ENCODE measurements at regions not wholly inside any gene's neighbourhood (a gene's known extent, or its start where the extent isn't known, plus 50 kb on each side); places are given as distances from the start of the nearest gene placed in this dataset.

- H3K9me2 ChIP-seq (replicated peaks; ENCODE audit: control insufficient read depth, low read length), result no peaks in the 10 kb centered on the region
- no peaks in the 10 kb centered on the region for H3K4me1 ChIP-seq (ENCODE audit: control insufficient read depth, low read length)
- no peaks in the 10 kb centered on the region for H3K79me2 ChIP-seq (ENCODE audit: control insufficient read depth, low read length)
- TF ChIP-seq, protein P1, sequence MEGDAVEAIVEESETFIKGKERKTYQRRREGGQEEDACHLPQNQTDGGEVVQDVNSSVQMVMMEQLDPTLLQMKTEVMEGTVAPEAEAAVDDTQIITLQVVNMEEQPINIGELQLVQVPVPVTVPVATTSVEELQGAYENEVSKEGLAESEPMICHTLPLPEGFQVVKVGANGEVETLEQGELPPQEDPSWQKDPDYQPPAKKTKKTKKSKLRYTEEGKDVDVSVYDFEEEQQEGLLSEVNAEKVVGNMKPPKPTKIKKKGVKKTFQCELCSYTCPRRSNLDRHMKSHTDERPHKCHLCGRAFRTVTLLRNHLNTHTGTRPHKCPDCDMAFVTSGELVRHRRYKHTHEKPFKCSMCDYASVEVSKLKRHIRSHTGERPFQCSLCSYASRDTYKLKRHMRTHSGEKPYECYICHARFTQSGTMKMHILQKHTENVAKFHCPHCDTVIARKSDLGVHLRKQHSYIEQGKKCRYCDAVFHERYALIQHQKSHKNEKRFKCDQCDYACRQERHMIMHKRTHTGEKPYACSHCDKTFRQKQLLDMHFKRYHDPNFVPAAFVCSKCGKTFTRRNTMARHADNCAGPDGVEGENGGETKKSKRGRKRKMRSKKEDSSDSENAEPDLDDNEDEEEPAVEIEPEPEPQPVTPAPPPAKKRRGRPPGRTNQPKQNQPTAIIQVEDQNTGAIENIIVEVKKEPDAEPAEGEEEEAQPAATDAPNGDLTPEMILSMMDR (IDR thresholded peaks at IDR 0.05; ENCODE audit: low read depth, low read length, poor library complexity, severe bottlenecking), result no peak
- no peak for TF ChIP-seq EZH2phosphoT487 (IDR thresholded peaks at IDR 0.05; ENCODE audit: borderline replicate concordance, low read length)
- H3K27me3 ChIP-seq (ENCODE audit: control insufficient read depth, low read length), result no peaks in the 10 kb centered on the region
- no peaks in the 10 kb centered on the region for H3K9me3 ChIP-seq (ENCODE audit: control insufficient read depth, insufficient read depth, low read length)
- no peak overlapping the region for H3K27ac ChIP-seq (ENCODE audit: low read depth, low read length)
- no peaks in the 10 kb centered on the region for H3F3A ChIP-seq (ENCODE audit: control insufficient read depth, insufficient read depth)
- H3K4me2 ChIP-seq (ENCODE audit: low read length), result no peak overlapping the region
- H3K36me3 ChIP-seq (ENCODE audit: control insufficient read depth, low read length), result no peaks in the 10 kb centered on the region
- H4K20me1 ChIP-seq (ENCODE audit: control insufficient read depth, insufficient read depth, low read depth, low read length), result no peaks in the 10 kb centered on the region
- no peak overlapping the region for H3K4me3 ChIP-seq (ENCODE audit: low read length)
Observed at GRCh38 chr5:7010591-7010990, 297.4 kb downstream of the TENT4A start.

DNA sequence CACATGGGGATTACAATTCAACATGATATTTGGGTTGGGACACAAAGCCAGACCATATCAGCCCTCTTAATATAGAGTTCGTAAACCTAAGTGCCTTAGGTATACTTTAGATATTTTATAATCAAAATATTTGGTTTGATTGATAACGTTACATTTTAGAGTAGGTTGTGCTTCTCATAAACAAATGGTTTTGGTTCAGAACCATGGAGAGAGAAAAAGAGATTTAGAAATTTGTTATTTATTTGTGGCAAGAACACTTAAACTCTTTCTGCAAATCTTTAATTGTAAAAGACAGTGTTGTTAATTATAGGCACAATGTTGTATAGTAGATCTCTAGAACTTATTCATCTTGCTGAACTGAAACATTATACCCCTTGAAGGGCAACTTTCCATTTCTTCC, 298.8 kb downstream of the TENT4A start:
- Histone ChIP-seq H3K27me3 (ENCODE audit: control insufficient read depth, low read length) (no peaks in the 10 kb centered on the region), H3K9me2 (replicated peaks; ENCODE audit: control insufficient read depth, low read length) (no peaks in the 10 kb centered on the region), H3K36me3 (ENCODE audit: control insufficient read depth, low read length) (no peaks in the 10 kb centered on the region), H3K4me2 (ENCODE audit: low read length) (no peak overlapping the region), H3K4me3 (ENCODE audit: low read length) (no peak overlapping the region), H3K4me1 (ENCODE audit: control insufficient read depth, low read length) (no peaks in the 10 kb centered on the region), H3K79me2 (ENCODE audit: control insufficient read depth, low read length) (no peaks in the 10 kb centered on the region), H3K9me3 (ENCODE audit: control insufficient read depth, insufficient read depth, low read length) (no peaks in the 10 kb centered on the region), H4K20me1 (ENCODE audit: control insufficient read depth, insufficient read depth, low read depth, low read length) (no peaks in the 10 kb centered on the region), H3F3A (ENCODE audit: control insufficient read depth, insufficient read depth) (no peaks in the 10 kb centered on the region), H3K27ac (ENCODE audit: low read depth, low read length) (no peak overlapping the region)
- no peak for TF ChIP-seq EZH2phosphoT487 (IDR thresholded peaks at IDR 0.05; ENCODE audit: borderline replicate concordance, low read length)
- TF ChIP-seq, protein P1 (IDR thresholded peaks at IDR 0.05; ENCODE audit: low read depth, low read length, poor library complexity, severe bottlenecking), result no peak

DNA sequence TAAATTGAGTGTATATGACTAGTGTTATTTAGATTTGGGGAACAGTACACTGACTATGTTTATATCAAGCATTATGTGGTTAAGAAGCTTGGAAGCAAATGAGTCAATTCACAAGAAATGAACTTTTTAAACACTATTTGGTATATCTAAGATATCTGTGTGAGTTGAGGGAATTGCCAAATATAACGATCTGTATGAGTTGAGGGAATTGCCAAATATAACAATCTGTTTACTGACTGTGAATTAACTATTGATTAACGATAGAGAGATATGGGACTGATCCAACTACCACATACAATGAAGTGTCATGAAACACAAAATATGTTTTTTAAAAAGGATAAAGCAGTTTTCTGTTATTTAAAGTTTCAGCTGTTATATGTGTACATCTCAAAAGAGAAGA, 301.4 kb downstream of the TENT4A start:
- no peaks in the 10 kb centered on the region for H3K9me3 ChIP-seq (ENCODE audit: control insufficient read depth, insufficient read depth, low read length)
- H3K79me2 ChIP-seq (ENCODE audit: control insufficient read depth, low read length), result no peaks in the 10 kb centered on the region
- H3K27me3 ChIP-seq (ENCODE audit: control insufficient read depth, low read length), result no peaks in the 10 kb centered on the region
- H3K9me2 ChIP-seq (replicated peaks; ENCODE audit: control insufficient read depth, low read length), result no peaks in the 10 kb centered on the region
- no peaks in the 10 kb centered on the region for H3F3A ChIP-seq (ENCODE audit: control insufficient read depth, insufficient read depth)
- TF ChIP-seq, protein P1 (IDR thresholded peaks at IDR 0.05; ENCODE audit: low read depth, low read length, poor library complexity, severe bottlenecking), result no peak
- TF ChIP-seq EZH2phosphoT487 (IDR thresholded peaks at IDR 0.05; ENCODE audit: borderline replicate concordance, low read length), result no peak
- no peaks in the 10 kb centered on the region for H4K20me1 ChIP-seq (ENCODE audit: control insufficient read depth, insufficient read depth, low read depth, low read length)
- no peak overlapping the region for H3K4me3 ChIP-seq (ENCODE audit: low read length)
- no peaks in the 10 kb centered on the region for H3K36me3 ChIP-seq (ENCODE audit: control insufficient read depth, low read length)
- no peak overlapping the region for H3K4me2 ChIP-seq (ENCODE audit: low read length)
- no peaks in the 10 kb centered on the region for H3K4me1 ChIP-seq (ENCODE audit: control insufficient read depth, low read length)
- no peak overlapping the region for H3K27ac ChIP-seq (ENCODE audit: low read depth, low read length)
